ENCODE measurements at regions not wholly inside any gene's neighbourhood (a gene's known extent, or its start where the extent isn't known, plus 50 kb on each side); places are given as distances from the start of the nearest gene placed in this dataset.

DNA sequence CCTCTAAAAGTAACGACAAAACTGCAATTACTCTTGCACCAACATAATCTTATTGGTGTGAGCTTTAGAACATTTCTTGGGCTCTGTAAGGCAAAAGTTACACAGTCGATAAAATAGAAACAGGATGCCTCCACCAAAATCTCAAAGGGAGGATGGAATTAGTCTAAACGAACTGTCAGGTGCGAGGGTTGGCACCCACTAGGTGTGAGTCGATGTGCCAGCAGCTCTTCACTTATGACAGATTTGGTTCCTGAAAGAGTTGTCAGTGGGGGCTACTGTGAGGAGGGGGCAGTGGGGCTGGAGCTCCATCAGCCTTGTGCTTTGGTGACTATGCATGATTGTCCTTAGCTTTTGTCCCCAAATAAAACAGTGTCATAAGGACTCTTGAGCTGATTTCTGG is 422.9 kb downstream of the TMEM114 start:
- H3K9me3 ChIP-seq = no peaks in the 10 kb centered on the region
- intact Hi-C loops (cut with DNase I) = no loop called here
- no peak for DNase-seq
- no peaks in the 10 kb centered on the region for H3K4me1 ChIP-seq
- WGBS, 2 donors = 65 to 94% methylated on average over 5 of the region's 5 CpGs
- peaks cover 0 to 3% (median 0%) of the 10 kb centered on the region in 4 donors for H3K27me3 ChIP-seq
- TF ChIP-seq POLR2A (IDR thresholded peaks at IDR 0.05) (no peak), CTCF (IDR thresholded peaks at IDR 0.05) (no peak)
- H3K4me3 ChIP-seq = no peak overlapping the region
- no peaks in the 10 kb centered on the region for H3K36me3 ChIP-seq
- H3K27ac ChIP-seq = no peak overlapping the region

- intact Hi-C loops (cut with DNase I) = no loop called here
- 73 to 74% methylated on average over 5 of the region's 5 CpGs for WGBS, 2 donors
- H3K27ac ChIP-seq = no peak overlapping the region
- no peaks in the 10 kb centered on the region for H3K9me3 ChIP-seq
- DNase-seq = no peak
- no peaks in the 10 kb centered on the region for H3K27me3 ChIP-seq
- no peaks in the 10 kb centered on the region for H3K4me1 ChIP-seq
- H3K4me3 ChIP-seq = no peak overlapping the region
- H3K36me3 ChIP-seq = no peaks in the 10 kb centered on the region
- TF ChIP-seq CTCF (IDR thresholded peaks at IDR 0.05) = no peak
- no peak for TF ChIP-seq POLR2A (IDR thresholded peaks at IDR 0.05)
Measured at GRCh38 chr16:8158051-8158450, 432.3 kb downstream of the TMEM114 start.

GRCh38 chr16:8155275-8155674 is 435.0 kb downstream of the TMEM114 start:
- no peak for DNase-seq
- TF ChIP-seq POLR2A (IDR thresholded peaks at IDR 0.05) (no peak), CTCF (IDR thresholded peaks at IDR 0.05) (no peak)
- H3K9me3 ChIP-seq = no peaks in the 10 kb centered on the region
- H3K4me3 ChIP-seq = no peak overlapping the region
- no peaks in the 10 kb centered on the region for H3K27me3 ChIP-seq
- H3K36me3 ChIP-seq = no peaks in the 10 kb centered on the region
- 68 to 72% methylated on average over 2 of the region's 2 CpGs for WGBS, 2 donors
- no peaks in the 10 kb centered on the region for H3K4me1 ChIP-seq
- intact Hi-C loops (cut with DNase I) = no loop called here
- H3K27ac ChIP-seq = no peak overlapping the region

DNA sequence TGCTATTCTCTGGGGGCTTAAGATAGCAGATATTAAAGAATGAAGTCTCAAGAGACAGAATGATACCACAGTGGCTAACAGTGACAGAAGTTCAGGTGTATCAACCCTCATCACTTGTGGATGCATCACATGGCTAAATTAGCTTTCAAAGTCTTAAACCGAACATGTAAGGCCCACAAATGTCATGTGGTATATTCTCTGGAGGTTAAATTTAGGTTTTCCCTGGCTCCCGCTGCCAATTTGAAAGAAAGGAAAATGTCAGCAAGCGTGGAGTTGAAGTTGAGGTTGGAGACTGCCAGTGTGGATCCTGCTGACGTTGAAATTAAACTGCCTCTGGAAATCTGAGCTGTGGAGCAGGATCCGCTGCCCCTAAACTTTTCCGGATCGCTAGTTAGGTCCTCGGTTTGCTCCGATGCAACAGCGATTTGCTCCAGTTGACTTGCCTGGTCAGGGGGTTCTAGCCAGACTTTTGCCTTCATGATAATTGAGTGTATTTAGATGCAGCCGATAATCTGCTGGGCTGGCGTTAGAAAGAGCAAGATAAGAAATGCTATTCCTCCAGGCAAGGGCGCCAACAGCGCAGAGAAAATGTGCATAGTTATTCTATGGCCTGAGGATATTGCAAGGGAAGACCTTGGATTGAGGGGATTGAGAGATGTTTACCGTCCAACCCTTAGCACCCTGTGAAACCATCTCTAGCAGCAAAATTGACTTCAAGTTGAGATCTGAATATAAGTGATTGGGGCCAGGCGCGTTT is 443.9 kb downstream of the TMEM114 start:
- intact Hi-C loops (cut with DNase I) = no loop called here
- Histone ChIP-seq H3K4me1 (no peaks in the 10 kb centered on the region), H3K4me3 (no peak overlapping the region), H3K27ac (no peak overlapping the region), H3K36me3 (no peaks in the 10 kb centered on the region), H3K9me3 (no peaks in the 10 kb centered on the region), H3K27me3 (no peaks in the 10 kb centered on the region)
- no peak for DNase-seq
- WGBS, 2 donors = 85 to 87% methylated on average over 17 of the region's 17 CpGs
- no peak for TF ChIP-seq POLR2A (IDR thresholded peaks at IDR 0.05)
- TF ChIP-seq CTCF (IDR thresholded peaks at IDR 0.05) = no peak

- WGBS, 2 donors = 100% methylated on average over 1 of the region's 1 CpG
- H3K9me3 ChIP-seq = no peaks in the 10 kb centered on the region
- intact Hi-C loops (cut with DNase I) = no loop called here
- H3K4me1 ChIP-seq = no peaks in the 10 kb centered on the region
- H3K27me3 ChIP-seq = no peaks in the 10 kb centered on the region
- no peak overlapping the region for H3K4me3 ChIP-seq
- H3K27ac ChIP-seq = no peak overlapping the region
- no peak for DNase-seq
- TF ChIP-seq POLR2A (IDR thresholded peaks at IDR 0.05) = no peak
- TF ChIP-seq CTCF (IDR thresholded peaks at IDR 0.05) = no peak
- H3K36me3 ChIP-seq = no peaks in the 10 kb centered on the region
Measured at GRCh38 chr16:8138666-8139065, 451.6 kb downstream of the TMEM114 start.
